GM19395 (cell line): ENCODE measurements at regions not wholly inside any gene's neighbourhood (a gene's known extent, or its start where the extent isn't known, plus 50 kb on each side); places are given as distances from the start of the nearest gene placed in this dataset.
A peak's percentile ranks its signal among the peaks of the same experiment; 100 is the strongest.

ENCODE experiments used
- ATAC-seq: cut with Tn5 transposase; IDR thresholded peaks from one replicate; pipeline ENCODE4 v1.9.1; 2021; ENCODE audit warnings: mild to moderate bottlenecking, moderate library complexity; ENCODE audit not compliant: unreplicated experiment

DNA sequence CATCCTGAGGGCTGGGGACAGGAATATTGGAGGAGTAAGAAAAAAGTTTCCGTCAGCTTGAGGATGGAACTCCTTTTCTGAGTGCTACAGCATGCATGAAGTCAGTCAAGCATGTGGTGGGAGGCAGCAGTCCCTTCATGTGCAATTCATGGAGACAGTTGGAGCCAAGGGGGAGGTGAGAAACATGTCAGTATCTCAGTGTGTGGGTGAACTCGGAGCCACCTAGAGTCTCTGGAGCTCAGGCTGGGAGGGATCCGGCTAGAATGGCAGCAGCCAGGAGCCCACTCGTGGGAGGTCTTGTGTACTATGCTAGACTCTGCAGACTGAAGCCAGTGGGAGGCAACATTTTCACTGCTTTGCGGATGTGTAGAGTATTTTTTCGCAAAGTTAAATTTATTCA lies 60.3 kb downstream of the AVPR1A start:
- ATAC-seq = no peak

DNA sequence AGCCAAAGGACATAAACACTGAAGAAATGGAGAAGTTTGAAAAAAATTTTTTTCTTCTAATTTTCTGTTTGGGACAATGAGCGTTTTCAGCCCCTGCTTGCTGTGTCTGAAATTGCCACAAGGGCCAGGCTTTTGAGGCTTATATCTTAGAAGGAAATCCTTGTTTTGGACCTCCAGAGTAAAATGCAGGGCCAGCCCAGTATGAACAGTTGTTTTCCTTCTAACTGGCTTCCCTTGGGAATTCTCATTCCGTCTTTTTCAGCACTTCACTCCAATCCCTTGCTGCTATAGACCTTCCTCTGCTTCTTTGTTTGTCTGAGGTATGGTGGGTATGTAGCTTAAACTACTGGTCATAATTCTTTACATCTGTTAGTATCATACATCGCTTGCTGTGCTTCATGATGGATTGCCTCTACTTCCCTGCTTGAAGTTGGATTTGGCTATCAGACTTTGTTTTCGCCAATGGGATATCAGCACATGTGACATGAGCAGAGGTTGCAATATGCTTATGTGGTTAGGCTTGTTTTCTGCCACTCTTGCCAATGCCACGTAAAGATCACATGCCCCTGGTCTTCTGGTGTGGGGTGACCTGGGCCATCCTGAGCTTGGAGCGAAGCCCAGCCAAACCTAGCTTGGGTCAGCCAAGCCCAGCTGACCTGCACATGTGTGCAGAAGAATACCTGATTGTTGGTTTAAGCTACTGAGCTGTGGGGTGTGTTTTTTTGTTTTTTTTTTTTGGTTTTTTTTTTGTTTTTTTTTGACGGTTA lies 64.7 kb downstream of the AVPR1A start:
- no peak for ATAC-seq

DNA sequence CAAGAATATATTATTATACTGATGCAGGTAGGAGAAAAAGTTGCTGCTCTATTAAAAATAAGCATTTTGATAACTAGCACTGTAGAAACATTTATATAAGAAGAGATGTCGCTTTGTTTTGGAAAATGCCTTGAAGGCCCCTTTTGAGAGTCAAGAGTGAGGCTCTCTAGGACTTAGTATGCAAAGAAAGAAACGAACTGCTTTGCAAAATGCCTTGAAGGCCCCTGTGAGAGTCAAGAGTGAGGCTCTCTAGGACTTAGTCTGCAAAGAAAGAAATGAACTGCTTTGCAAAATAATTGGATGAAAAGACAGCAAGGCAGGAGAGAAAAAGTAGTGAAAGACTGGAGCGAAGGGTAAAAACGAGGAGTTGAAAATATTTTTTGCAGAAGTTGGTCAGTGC lies 65.9 kb downstream of the AVPR1A start:
- no peak for ATAC-seq

DNA sequence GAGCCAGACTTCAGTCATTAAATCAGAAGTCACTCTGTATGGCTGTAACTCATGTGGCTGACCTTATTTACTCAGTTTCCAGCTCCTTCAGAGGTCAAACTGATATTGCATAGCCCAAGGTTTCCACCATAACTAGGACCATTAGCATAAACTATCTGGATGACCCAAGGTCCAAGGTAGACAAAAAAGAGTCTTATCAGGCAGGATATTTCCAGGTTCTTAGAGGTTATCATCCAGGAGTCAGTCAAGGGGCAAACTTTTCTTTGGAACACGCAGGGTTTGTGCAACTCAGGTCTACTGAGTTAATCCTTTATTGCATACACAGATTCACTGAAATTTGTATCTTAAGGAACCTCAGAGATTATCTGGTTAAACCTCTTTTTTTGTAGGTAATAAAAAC lies 66.5 kb downstream of the AVPR1A start:
- ATAC-seq = no peak

DNA sequence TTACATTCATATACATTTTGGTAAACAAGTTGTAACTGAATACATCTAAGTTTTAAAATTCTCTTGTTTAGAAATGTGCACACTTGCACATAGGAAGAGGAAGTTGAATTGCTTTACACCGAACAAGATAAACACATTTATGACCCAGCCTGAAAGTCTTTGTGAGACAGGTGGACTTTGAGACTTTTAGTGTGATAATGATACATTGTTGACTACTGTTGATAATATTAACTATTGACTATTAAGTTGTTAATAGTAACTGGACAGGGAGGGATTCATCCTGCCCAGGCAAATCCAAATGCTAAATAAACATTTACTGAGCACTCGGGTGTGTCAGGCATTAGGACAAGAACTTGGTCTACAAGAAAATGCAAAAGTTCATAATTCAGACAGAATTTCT lies 68.0 kb downstream of the AVPR1A start:
- no peak for ATAC-seq

DNA sequence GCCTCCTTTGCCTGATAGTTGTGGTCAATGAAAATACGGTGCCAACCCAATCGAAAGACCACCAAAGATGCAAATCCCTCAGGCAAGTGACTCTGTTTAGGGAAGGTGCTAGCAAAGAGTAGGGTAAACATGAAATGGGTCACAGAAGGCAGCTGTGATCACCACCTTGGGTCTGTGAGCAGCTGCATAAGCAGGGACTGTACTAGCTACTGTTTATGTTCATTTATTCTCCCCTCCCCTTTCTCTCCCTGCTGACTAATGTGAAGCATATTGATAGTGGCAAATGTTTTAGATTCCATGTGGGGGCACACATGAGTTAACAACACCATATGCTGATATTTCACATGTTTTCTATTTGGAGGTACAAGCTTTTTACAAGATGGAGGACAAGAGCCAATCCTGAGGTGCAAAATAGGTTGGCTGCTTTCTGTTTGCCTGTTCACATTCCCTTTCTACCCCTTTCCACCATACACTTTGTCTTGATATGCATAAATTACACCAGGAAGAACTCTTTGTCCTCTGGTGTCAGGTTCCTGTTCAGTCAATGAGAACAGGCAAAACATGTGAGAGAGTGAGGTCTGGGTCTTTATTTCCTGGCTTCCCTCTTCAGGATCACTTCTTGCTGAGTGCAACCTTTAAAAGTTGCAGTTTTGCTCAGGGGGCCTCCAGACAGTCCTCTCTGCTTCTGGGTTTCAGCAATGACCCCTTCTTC lies 71.1 kb downstream of the AVPR1A start:
- no peak for ATAC-seq

DNA sequence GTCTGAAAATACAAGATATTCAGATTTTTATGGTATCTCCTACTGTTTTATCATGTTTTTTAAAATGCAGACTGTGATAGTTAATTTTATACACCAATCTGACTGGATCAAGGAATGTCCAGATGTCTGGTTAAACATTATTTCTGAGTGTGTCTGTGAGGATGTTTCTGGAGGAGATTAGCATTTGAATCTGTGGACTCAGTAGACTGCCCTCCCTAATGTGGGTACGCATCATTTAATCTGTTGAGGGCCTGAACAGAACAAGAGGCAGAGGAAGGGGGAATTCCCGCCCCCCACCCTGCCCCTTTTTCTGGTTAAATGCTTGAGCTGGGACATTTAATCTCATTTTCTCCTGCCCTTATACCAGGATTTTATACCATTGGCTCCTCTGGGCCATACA lies 72.1 kb downstream of the AVPR1A start:
- no peak for ATAC-seq

DNA sequence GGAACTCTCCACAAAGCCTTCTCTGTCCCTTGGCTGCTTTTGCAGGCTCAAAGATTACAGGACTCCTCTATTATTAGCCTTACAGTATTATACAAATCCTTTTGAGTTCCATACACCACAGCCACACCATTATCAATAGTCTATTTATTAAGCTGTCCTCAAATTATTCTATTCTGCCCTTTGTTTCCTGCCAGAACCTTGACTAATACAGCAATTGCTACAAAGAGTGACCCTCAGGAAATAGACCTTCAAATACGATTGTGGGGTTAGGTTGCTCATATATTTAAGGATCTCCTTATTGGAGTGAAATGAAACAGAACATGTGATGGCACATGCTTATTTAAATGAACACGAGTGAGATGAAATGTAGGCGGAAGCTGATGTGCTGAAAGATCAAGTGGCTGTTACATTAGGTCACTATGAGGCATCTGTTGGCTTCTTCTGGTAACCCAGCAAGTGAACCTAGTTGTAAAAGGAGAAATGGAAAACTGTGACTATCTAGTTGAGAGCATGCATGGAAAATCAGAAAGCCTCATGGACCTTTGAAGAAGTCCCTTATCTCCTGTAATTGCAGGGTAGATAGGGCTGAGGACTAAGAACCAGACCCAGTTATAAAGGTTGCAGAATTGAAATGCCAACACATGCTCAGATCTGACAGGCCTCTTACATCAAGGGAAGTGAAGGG lies 75.5 kb downstream of the AVPR1A start:
- ATAC-seq = no peak

DNA sequence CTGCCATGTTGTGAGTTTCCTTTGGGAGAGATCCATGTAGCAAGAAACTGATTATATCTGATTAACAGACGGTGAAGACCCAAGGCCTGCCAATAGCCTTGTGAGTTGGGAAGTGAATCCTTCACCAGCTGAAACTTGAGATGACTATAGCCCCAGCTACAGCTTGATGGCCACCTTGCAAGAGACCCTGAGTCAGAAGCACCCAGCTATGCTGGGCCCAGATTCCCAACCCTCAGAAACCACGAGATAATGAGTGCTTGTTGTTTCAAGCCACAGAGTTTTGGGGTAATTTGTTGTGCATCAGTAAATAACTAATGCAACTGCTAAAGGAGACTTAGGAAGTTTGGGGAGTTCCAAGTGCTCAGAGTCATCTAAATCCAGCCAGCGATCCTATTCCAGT lies 80.3 kb downstream of the AVPR1A start:
- ATAC-seq = no peak

DNA sequence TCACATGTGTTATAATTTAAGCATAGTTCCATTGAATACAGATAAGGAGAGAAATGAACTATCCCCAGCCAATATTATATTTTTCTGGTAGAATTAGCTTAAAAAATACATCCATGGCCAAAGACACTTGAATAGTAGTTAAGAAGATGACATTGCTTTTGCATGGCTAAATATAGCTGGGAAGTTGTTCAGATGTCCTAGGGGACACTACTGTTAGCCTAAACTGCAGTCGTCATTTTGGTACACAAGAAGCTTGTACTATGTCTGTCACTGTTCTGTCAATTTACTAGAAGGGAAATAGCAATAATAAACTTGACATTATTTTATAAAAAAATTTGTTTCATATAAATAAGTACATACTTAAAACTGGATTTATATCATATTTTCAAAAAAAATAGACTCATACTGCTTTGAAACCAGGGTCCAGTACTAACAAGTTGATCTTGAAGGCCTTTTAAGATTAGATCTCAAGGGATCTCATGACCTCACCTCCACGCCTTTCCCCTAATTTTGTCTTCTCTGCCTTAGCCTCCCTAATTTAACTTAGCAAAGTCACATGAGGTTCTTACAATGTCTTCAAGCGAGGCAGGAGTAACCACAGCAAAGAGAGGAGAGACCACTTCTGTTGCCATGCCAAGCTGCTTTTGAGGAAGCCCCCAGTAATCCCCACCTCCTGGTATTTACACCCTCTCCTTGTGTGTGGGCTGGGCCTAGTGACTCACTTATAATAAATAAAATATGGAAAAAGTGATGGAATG lies 81.0 kb downstream of the AVPR1A start:
- ATAC-seq = no peak

DNA sequence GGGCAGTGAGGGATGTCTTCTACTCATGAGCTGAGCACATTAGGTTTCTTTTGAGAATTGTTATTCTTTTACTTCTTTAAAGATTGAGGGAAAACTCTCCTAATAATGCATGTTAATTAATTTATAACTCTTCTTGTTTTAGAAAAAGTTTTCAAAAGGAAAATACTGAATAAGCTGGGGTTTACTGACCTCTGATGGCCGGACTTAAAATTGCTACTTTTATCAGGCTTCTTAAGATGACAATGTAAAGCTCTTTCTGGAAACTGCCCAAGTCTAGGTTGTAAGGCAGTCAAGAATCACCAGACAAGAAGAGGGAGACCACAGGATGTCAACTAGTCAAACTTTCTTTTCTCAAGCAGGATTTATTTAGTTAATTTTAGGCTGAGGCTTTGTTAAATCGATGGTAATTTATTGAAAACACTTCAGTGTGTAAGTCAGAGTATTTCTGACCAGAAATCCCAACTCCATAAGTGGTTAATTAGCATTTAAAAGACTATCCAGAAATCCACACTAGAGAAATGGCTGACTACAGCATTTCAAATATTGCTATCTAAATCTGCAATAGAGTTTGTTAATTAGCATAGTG lies 82.1 kb downstream of the AVPR1A start:
- ATAC-seq = peak; percentile 65

DNA sequence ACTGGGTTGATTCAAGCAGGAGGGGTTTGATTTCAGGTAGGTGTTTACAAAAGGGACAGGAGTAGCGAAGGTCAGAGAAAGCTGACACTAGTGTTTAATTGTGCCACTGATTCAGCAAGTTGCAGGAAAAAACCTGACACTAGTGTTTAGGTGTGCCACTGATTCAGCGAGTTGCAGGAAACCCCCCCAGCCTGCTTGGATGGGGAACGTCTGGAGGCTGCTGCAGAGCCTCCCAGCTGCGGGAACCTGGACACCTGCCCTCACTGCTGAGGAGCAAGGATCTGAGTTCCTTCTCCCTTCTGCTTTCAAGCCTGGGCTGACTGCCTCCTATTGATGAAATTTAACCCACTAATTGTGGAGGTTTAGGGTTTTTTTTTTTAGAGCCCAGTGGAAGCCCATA lies 84.2 kb downstream of the AVPR1A start:
- no peak for ATAC-seq

DNA sequence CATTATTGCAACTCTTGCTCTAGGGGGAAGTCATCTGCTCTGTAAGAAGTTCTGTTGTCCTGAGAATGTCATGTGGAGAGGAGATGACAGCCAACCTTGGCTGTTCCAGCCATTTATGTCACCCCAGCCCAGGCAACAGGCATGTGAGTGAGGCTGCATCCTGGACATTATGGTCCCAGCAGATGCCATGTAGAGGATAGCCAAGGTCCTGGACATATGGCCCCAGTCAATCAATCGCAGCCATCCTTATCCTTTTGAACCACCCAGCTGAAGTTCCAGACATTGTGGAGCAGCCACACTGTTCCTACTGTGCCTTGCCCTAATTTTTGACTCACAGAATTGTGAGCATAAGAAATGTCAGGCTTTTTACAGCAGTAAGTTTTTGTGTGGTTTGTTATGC lies 84.9 kb downstream of the AVPR1A start:
- ATAC-seq = no peak

DNA sequence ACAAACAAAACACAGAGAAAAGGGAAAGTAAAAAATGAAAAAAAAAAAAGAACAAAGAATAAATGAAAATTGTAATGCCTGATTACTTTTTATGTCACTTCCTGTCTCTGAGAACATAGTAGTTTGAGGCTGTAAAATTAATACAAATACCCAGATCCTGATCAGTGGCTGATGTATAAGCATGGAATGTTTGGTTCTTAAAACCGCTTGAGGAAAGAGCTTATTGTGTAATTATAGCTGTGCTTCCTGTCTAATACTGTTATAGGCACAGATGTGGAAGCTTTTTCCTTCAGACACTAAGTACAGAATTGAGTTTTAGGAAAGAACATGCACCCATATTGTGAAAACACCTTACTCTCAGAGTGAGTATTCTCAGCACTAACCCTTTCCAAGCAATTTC lies 86.9 kb downstream of the AVPR1A start:
- ATAC-seq = no peak

DNA sequence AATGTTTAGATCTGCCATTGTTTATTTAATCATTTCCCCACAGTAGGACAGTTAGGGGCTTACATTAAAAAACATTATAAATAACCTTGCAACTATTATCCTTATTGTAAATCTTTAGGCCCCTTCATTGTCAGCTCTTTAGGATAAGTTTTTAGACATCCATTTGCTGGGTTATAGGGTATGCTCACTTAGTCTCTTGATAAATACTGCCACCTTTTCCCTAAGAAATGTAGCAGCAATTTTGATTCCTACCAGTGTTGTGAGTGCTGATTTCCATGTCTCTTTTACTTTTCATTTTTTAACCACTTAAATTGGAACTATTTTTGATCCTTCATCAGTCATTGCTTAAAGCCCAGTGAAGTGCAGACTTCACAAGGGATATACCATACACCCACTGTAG lies 94.4 kb downstream of the AVPR1A start:
- no peak for ATAC-seq

DNA sequence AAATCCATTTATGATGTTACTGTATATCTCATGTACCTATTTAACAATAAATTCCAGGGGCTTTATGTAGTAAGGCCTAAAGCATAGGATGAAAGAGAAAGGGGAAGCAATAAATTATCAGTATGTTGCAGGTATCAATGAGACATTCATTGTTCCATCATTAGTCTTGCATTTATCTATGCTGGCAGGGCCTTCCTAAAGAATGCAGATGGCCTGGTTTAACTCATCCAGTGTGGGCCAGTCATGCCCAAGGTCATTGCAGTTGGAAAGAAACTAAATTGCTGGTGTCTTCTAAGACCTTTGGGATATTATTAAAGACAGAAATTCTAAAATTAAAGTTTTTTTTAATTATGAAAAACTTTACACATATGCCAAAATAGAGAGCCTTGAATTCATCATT lies 98.3 kb downstream of the AVPR1A start:
- no peak for ATAC-seq

DNA sequence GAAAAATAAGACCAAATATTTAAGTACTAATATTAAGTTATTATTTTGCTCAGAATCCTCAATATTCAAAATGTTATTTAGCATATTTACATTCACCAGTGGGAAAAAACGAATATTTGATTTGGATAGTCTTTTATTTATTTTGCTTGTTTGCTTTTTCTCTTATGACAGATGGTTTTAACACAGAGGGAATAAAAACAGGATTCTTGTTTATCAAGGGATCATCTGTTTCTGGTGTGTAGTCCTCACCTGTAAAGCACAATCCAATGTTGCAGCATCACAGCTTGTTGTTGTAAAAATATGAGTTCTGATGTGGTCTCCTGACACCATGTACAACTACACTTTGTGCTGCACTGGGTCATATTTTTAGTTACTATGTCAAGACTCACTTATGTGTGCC lies 103.9 kb downstream of the AVPR1A start:
- no peak for ATAC-seq

DNA sequence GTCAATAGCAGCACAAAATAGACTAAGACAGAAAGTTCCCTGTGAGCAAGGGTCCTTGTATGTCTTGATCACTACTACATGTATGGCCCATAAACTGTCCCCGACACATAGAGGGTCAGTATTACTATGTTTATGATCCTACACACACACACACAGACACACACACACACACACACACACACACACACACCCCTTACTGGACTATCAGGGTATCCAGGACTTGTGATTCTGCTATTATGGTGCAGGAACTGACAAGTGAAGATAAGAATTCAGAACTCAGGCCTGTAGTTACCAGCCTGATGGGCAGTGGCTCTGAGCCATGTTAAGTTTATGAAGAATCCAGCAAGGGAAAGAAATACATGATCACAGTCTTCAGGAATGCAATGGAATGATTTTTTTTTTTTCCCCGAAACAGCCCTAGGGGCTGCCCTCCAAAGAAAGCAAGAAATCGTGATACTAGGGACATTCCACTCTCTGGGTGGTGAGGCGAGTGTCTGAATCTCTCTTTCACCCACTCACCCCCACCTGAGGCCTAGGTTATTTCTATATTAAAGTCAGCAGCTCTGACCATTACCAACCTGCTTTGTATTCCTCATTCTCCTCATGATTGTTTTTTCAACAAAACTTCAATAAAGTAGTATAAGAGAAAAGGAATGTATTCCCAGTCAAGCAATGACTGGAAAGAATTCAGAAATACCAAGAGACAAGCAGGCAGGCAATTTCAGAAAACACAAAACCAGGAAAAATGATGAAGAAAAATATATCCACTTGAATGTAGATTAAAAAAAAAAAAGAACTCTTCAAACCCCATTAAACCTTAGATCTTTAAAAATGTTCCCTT lies 105.8 kb downstream of the AVPR1A start:
- no peak for ATAC-seq

DNA sequence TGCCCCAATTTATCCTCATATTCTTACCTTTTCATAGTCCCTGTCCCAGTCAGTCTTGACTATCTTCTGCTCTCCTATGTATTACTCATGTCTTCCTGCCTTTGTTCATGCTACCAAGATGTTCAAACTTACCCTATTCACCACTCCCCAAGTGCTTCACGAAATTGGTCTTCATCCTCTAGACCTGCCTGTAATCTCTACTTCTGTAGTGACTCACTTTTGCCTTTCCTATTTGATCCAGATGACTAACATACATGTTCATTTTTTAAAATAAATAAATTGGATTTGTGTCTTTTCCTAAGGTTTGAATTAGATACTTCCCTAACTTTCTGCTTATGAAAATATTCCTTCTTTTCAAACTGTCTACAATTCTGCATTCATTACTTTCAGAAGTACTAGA lies 107.7 kb upstream of the PPM1H start:
- no peak for ATAC-seq

DNA sequence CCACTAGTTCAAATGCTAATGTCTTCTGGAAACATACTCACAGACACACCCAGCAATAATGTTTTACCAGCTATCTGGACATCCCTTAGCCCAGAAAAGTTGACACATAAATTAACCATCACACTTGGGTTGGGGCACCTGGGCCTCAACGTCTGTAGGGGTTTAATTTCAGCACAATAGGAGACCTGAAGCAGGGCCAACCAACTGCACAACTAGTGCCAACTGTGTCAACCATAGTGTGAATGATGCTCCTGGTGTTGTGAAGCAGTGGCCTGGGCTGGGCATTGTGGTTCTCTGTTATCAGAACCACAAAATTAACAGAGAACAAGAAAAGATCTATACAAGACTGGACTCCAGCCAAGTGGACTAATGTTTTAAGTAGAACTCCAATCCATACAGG lies 106.7 kb upstream of the PPM1H start:
- ATAC-seq = no peak
